ENCODE measurements at regions not wholly inside any gene's neighbourhood (a gene's known extent, or its start where the extent isn't known, plus 50 kb on each side); places are given as distances from the start of the nearest gene placed in this dataset.

DNA sequence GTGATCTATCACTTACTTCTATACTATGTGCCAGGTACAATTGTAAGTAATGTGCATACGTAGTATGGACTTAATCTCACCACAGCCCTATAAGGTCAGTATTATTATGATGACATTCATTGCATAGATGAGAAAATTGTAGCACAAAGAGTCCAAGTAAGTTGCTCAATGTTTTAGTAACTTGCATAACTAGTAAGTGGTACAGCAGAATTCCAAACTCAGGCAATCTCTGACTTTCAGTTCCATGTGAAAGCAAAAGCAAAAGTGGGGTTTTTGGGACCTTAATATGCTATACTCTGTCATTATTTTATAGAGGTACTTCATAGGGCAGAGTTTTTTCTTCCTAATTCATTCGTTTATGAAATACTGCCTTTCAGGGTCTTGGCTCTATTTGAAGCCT, 188.8 kb upstream of the VEGFC start:
- Mint-ChIP-seq H3K9me3 (peaks cover 2% of the 10 kb centered on the region; the same call in 1 of the 2 replicates), H3K4me1 (ENCODE audit: low read depth) (peaks cover 21% of the 10 kb centered on the region), H3K36me3 (ENCODE audit: low read depth) (peaks cover 28% of the 10 kb centered on the region), H3K27ac (no peak overlapping the region), H3K27me3 (ENCODE audit: insufficient read depth) (no peaks in the 10 kb centered on the region; the same call in 1 of the 2 replicates), H3K4me3 (no peak overlapping the region)
- DNase-seq: no peak
- TF ChIP-seq, protein P1, sequence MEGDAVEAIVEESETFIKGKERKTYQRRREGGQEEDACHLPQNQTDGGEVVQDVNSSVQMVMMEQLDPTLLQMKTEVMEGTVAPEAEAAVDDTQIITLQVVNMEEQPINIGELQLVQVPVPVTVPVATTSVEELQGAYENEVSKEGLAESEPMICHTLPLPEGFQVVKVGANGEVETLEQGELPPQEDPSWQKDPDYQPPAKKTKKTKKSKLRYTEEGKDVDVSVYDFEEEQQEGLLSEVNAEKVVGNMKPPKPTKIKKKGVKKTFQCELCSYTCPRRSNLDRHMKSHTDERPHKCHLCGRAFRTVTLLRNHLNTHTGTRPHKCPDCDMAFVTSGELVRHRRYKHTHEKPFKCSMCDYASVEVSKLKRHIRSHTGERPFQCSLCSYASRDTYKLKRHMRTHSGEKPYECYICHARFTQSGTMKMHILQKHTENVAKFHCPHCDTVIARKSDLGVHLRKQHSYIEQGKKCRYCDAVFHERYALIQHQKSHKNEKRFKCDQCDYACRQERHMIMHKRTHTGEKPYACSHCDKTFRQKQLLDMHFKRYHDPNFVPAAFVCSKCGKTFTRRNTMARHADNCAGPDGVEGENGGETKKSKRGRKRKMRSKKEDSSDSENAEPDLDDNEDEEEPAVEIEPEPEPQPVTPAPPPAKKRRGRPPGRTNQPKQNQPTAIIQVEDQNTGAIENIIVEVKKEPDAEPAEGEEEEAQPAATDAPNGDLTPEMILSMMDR (IDR thresholded peaks at IDR 0.05): no peak

DNA sequence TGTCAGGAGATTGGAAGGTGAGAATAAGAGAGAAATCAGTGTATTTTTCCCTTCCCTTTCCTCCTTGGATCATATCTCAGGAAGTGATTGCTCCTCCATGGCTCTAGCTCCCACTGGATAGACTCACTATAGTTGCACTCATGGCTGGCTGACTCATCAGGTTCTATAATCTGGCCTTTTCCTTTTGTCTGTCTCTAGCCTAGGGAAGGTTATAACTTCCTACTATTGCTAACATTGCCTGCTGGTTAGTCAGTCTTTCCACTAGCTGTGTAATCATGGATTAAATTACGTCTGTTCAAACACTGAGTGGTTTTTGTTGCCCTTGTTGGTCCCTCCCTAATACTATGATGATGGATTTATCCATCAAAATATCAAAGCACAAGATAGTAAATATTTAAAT, 195.5 kb upstream of the VEGFC start:
- peaks cover 33% of the 10 kb centered on the region for H3K36me3 Mint-ChIP-seq (ENCODE audit: low read depth)
- no peaks in the 10 kb centered on the region for H3K27me3 Mint-ChIP-seq (ENCODE audit: insufficient read depth)
- DNase-seq: peak; percentile 97
- TF ChIP-seq, protein P1 (IDR thresholded peaks at IDR 0.05): no peak
- H3K27ac Mint-ChIP-seq: peak overlapping the region; percentile 90
- H3K4me1 Mint-ChIP-seq (ENCODE audit: low read depth): peaks cover 47% of the 10 kb centered on the region
- peaks cover 4% of the 10 kb centered on the region; the same call in 1 of the 2 replicates for H3K9me3 Mint-ChIP-seq
- peak overlapping the region; percentile 0; the same call in 1 of the 2 replicates for H3K4me3 Mint-ChIP-seq

DNA sequence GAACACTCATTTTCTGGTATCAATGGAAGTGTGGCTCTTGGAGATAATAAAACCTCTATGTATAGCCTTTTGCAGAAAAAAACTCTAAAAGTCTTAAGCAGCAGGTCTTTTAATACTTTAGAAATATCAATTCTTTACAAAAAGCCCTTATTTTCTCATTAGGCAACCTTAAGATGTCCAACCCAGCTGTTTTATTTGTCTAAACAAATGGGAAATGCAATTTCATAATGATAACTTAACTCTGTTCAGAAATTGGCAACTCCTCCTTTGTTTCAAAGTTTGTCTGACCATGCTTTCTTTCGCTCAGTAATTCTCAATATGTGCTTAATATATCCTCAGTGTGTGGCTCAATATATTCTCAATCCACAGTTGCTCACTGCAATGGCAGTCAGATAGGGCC, 196.5 kb upstream of the VEGFC start:
- Mint-ChIP-seq H3K27ac (peak overlapping the region; percentile 90; the same call in 1 of the 2 replicates), H3K9me3 (peaks cover 4% of the 10 kb centered on the region; the same call in 1 of the 2 replicates), H3K36me3 (ENCODE audit: low read depth) (peaks cover 28% of the 10 kb centered on the region), H3K27me3 (ENCODE audit: insufficient read depth) (no peaks in the 10 kb centered on the region), H3K4me3 (no peak overlapping the region), H3K4me1 (ENCODE audit: low read depth) (peaks cover 47% of the 10 kb centered on the region)
- DNase-seq: no peak
- TF ChIP-seq, protein P1 (IDR thresholded peaks at IDR 0.05): no peak

DNA sequence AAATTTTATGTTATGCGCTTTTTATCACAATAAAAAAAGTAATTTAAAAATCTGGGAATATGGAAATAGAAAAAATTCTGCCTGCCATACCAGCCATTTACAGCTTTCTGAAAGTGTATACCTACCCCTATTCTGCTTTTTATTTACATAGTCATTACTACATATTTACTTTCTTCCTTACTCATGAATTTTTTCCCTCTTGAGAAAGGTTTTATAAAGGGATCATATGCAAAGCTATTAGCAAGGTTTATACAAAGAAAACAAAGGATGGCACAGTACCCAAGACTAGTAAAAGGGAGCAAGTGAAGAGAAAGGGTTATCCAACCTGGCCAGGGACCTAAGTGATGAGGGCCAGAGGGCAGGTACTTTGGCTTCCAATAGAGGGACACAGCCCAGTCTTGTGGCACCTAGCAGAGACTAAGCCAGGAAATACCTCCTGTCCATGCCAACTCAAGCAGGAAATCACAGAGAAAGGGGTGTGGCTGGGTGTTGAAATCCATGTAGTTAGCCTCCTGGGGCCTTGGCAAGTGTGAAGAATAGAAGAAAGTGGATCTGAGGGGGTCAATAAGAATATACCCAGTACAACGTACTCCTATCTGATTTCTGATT, 207.3 kb upstream of the VEGFC start:
- Mint-ChIP-seq H3K27me3 (ENCODE audit: insufficient read depth) (no peaks in the 10 kb centered on the region), H3K27ac (no peak overlapping the region), H3K4me3 (no peak overlapping the region), H3K4me1 (ENCODE audit: low read depth) (peaks cover 48% of the 10 kb centered on the region), H3K36me3 (ENCODE audit: low read depth) (peaks cover 21% of the 10 kb centered on the region), H3K9me3 (peaks cover 9% of the 10 kb centered on the region)
- TF ChIP-seq, protein P1 (IDR thresholded peaks at IDR 0.05): no peak
- no peak for DNase-seq

DNA sequence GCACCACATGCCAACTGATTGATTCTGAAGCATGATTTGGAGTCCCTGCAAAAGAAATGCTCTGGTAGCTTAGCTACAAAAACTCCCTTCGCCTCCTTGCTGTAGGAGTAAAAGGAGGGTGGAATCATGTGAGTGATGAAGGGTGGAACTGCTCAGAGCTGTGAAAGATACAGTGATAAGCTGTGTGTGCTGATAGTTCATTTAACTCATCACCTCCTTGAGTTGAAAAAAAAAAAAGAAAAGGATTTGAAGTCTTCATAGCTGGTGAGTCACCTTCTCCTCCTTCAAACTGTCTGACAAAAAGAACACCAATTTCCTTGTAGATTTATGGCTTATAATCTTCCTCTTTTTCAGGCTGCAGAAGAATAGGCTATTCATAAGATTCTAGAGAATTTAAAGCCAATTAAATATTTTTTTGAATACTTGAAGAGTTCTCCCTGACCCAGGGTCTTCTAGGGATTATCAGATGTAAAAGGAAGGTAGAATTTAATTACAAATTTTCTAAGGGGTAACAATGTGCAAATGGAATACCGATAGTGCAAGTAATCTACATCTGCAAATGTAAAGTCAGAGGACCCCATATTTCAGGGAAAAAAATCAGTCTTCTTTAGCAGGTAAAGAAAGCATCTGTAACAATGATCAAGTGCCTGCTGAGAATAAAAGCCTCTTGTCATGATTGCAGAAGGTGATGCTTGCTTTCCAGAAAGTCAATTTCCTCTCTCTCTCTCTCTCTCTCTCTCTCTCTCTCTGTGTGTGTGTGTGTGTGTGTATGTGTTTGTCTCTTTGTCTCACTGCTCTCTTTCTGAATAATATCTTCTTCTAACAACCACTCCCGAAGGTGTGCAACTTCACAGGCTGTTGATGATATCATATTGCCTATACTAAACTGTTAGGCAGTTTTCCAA, 208.8 kb upstream of the VEGFC start:
- peaks cover 9% of the 10 kb centered on the region; the same call in 1 of the 2 replicates for H3K9me3 Mint-ChIP-seq
- no peaks in the 10 kb centered on the region; the same call in 1 of the 2 replicates for H3K27me3 Mint-ChIP-seq (ENCODE audit: insufficient read depth)
- peak overlapping the region; percentile 36 for H3K4me3 Mint-ChIP-seq
- H3K27ac Mint-ChIP-seq: peak overlapping the region; percentile 62
- TF ChIP-seq, protein P1 (IDR thresholded peaks at IDR 0.05): no peak
- DNase-seq: peak; percentile 53
- H3K4me1 Mint-ChIP-seq (ENCODE audit: low read depth): peaks cover 63% of the 10 kb centered on the region
- H3K36me3 Mint-ChIP-seq (ENCODE audit: low read depth): peaks cover 21% of the 10 kb centered on the region

Measured in HFFc6 (cell line).